Retinal pigment epithelial cell (primary cell): ENCODE measurements at regions not wholly inside any gene's neighbourhood (a gene's known extent, or its start where the extent isn't known, plus 50 kb on each side); places are given as distances from the start of the nearest gene placed in this dataset.

ENCODE experiments used
- DNase-seq: peaks from one replicate; pipeline ENCODE4 v3.0.0-alpha.2; 2010; ENCODE audit warnings: low read depth
- H3K4me3 ChIP-seq: 2 replicates; pipeline ENCODE4 v1.5.1; 2011; ENCODE audit warnings: mild to moderate bottlenecking, low read length, control low read depth, moderate library complexity
- CTCF ChIP-seq: conservative IDR thresholded peaks from 2 replicates; pipeline ENCODE4 v1.5.1; 2011; ENCODE audit warnings: low read depth, low read length, control low read depth, inconsistent platforms

GRCh38 chr3:107992976-107993684 lies 97.7 kb downstream of the CD47 start:
- no peak for DNase-seq

GRCh38 chr3:107990926-107991325 lies 99.9 kb downstream of the CD47 start:
- no peak for DNase-seq
- H3K4me3 ChIP-seq = no peak overlapping the region
- no peak for TF ChIP-seq CTCF

More at GRCh38 chr3:107992976-107993684, 97.7 kb downstream of the CD47 start:
- no peak for TF ChIP-seq CTCF
- H3K4me3 ChIP-seq = no peak overlapping the region

- no peak for TF ChIP-seq CTCF
- H3K4me3 ChIP-seq = no peak overlapping the region
- DNase-seq = no peak
Measured at GRCh38 chr3:107990433-107990832, 100.4 kb downstream of the CD47 start.

- TF ChIP-seq CTCF = no peak
- DNase-seq = no peak
- no peak overlapping the region for H3K4me3 ChIP-seq
Measured at GRCh38 chr3:107989661-107990060, 101.2 kb downstream of the CD47 start.

- no peak for TF ChIP-seq CTCF
- DNase-seq = peak; percentile 78
- H3K4me3 ChIP-seq = no peak overlapping the region
Measured at GRCh38 chr3:107988460-107989175, 102.2 kb downstream of the CD47 start.

GRCh38 chr3:107987036-107987939 lies 103.5 kb downstream of the CD47 start:
- peak; percentile 91 for DNase-seq
- no peak overlapping the region for H3K4me3 ChIP-seq
- TF ChIP-seq CTCF = no peak
